SU-DHL-6 (cell line): ENCODE measurements at regions not wholly inside any gene's neighbourhood (a gene's known extent, or its start where the extent isn't known, plus 50 kb on each side); places are given as distances from the start of the nearest gene placed in this dataset.

Experiments
- H2AFZ ChIP-seq: fragments of 200-600 bp; sonication (generic); 2 replicates; pipeline ENCODE4 v1.6.1; 2014; ENCODE audit warnings: low read depth, mild to moderate bottlenecking, moderate library complexity, mixed read lengths, antibody characterized with exemption, low read length; ENCODE audit not compliant: severe bottlenecking
- H3F3A ChIP-seq: fragments of 200-600 bp; shearing (Covaris generic); 2 replicates; pipeline ENCODE4 v1.6.0; 2016; ENCODE audit warnings: antibody characterized with exemption, mild to moderate bottlenecking; ENCODE audit not compliant: insufficient read depth
- H3K27ac ChIP-seq: fragments of 200-600 bp; sonication (generic); 2 replicates; pipeline ENCODE4 v1.5.1; 2016; ENCODE audit warnings: low read depth, mild to moderate bottlenecking, low read length, moderate library complexity, mixed read lengths
- H3K27me3 ChIP-seq: fragments of 200-600 bp; sonication (generic), shearing (Covaris generic); 2 replicates; pipeline ENCODE4 v1.6.0; 2014; ENCODE audit warnings: mild to moderate bottlenecking, low read length
- H3K36me3 ChIP-seq: fragments of 200-600 bp; sonication (generic); 2 replicates; pipeline ENCODE4 v1.6.1; 2014; ENCODE audit warnings: mild to moderate bottlenecking, low read length, mixed read lengths
- H3K4me2 ChIP-seq: fragments of 300-600, 200-600 bp; shearing (Covaris generic), sonication (generic); 2 replicates; pipeline ENCODE4 v1.6.0; 2014; ENCODE audit warnings: low read length, low read depth, mild to moderate bottlenecking; ENCODE audit not compliant: poor library complexity, severe bottlenecking
- H3K4me3 ChIP-seq: fragments of 200-600 bp; sonication (generic); 2 replicates; pipeline ENCODE4 v1.5.1; 2014; ENCODE audit warnings: antibody characterized with exemption, low read length, mild to moderate bottlenecking, mixed read lengths; ENCODE audit not compliant: insufficient read depth, poor library complexity, severe bottlenecking
- H3K79me2 ChIP-seq: fragments of 200-600 bp; sonication (generic); 2 replicates; pipeline ENCODE4 v1.6.1; 2014; ENCODE audit warnings: mild to moderate bottlenecking, low read length, moderate library complexity; ENCODE audit not compliant: insufficient read depth
- H3K9ac ChIP-seq: fragments of 200-600 bp; sonication (generic); 2 replicates; pipeline ENCODE4 v1.7.0; 2014; ENCODE audit warnings: mild to moderate bottlenecking, low read length
- H3K9me2 ChIP-seq: fragments of 200-600 bp; sonication (generic); replicated peaks from 2 replicates; pipeline ENCODE4 v1.6.1; 2014; ENCODE audit warnings: low read length; ENCODE audit not compliant: insufficient read depth
- H3K9me3 ChIP-seq: fragments of 200-600 bp; sonication (generic); 2 replicates; pipeline ENCODE4 v1.6.1; 2014; ENCODE audit warnings: low read length, mixed read lengths; ENCODE audit not compliant: insufficient read depth
- H4K20me1 ChIP-seq: fragments of 200-600 bp; sonication (generic); 2 replicates; pipeline ENCODE4 v1.6.1; 2014; ENCODE audit warnings: low read depth, mild to moderate bottlenecking, antibody characterized with exemption, low read length, moderate library complexity, mixed read lengths
- CTCF ChIP-seq: fragments of 200-600 bp; sonication (generic); IDR thresholded peaks from one replicate; pipeline ENCODE4 v1.5.1; 2017; ENCODE audit warnings: antibody characterized with exemption, mild to moderate bottlenecking, low read length, moderate library complexity; ENCODE audit not compliant: insufficient read depth, poor library complexity, severe bottlenecking
- EZH2phosphoT487 ChIP-seq: fragments of 200-600 bp; sonication (generic), shearing (Covaris generic); conservative IDR thresholded peaks from 2 replicates; pipeline ENCODE4 v1.6.1; 2018; ENCODE audit warnings: mild to moderate bottlenecking, antibody characterized with exemption, low read length, moderate library complexity, mixed read lengths

- no peaks in the 10 kb centered on the region for H3K79me2 ChIP-seq
- H3K27me3 ChIP-seq: no peaks in the 10 kb centered on the region
- H3K9me2 ChIP-seq: no peaks in the 10 kb centered on the region
- no peaks in the 10 kb centered on the region for H3F3A ChIP-seq
- no peaks in the 10 kb centered on the region for H3K36me3 ChIP-seq
- no peak overlapping the region for H3K4me3 ChIP-seq
- no peak for TF ChIP-seq EZH2phosphoT487
- no peak for TF ChIP-seq CTCF
- H3K4me2 ChIP-seq: no peak overlapping the region
- H3K27ac ChIP-seq: no peak overlapping the region
- H3K9ac ChIP-seq: no peak overlapping the region
- no peak overlapping the region for H2AFZ ChIP-seq
- no peaks in the 10 kb centered on the region for H3K9me3 ChIP-seq
- H4K20me1 ChIP-seq: no peaks in the 10 kb centered on the region
Measured at GRCh38 chr15:77535845-77536244, 96.9 kb downstream of the LINGO1 start.
